H7 (cell line): ENCODE measurements at regions not wholly inside any gene's neighbourhood (a gene's known extent, or its start where the extent isn't known, plus 50 kb on each side); places are given as distances from the start of the nearest gene placed in this dataset.
"Not testable (repeated sequence)": the region's sequence is repeated elsewhere in the genome, so short reads cannot be mapped to it uniquely, and the experiment has no call there.

Experiments used
- DNase-seq: peaks from one replicate; pipeline ENCODE4 v3.0.0; 2012
- H3K27me3 ChIP-seq: 2 replicates; pipeline ENCODE4 v1.6.0; 2011; ENCODE audit warnings: mild to moderate bottlenecking, low read length; ENCODE audit not compliant: control insufficient read depth, insufficient read depth
- H3K36me3 ChIP-seq: replicated peaks from 2 replicates; pipeline ENCODE4 v1.5.1; 2011; ENCODE audit warnings: low read length; ENCODE audit not compliant: control insufficient read depth, insufficient read depth
- H3K4me3 ChIP-seq: 2 replicates; pipeline ENCODE4 v1.5.1; 2011; ENCODE audit warnings: low read depth, mild to moderate bottlenecking, control low read depth, low read length, moderate library complexity; ENCODE audit not compliant: insufficient read depth

DNA sequence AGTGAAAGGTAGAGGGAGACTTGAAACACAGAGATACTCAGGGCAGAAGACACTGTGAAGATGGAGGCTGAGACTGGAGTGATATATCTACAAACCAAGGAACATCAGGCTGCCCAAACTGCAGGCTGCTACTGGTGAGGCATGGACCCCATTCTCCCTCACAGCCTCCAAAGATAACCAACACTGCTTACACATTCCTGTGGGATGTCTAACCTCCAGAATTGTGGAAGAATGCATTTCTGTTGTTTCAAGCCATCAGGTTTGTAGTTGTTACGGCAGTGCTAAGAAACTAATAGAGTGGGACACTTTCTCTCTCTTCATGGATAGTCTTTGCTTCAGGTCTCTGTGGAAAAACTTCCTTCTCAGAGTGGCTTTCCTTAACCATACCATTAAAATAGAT is 182.6 kb upstream of the TMEM106B start:
- no peak for DNase-seq
- H3K27me3 ChIP-seq: no peaks in the 10 kb centered on the region
- H3K36me3 ChIP-seq: no peaks in the 10 kb centered on the region
- no peak overlapping the region for H3K4me3 ChIP-seq

DNA sequence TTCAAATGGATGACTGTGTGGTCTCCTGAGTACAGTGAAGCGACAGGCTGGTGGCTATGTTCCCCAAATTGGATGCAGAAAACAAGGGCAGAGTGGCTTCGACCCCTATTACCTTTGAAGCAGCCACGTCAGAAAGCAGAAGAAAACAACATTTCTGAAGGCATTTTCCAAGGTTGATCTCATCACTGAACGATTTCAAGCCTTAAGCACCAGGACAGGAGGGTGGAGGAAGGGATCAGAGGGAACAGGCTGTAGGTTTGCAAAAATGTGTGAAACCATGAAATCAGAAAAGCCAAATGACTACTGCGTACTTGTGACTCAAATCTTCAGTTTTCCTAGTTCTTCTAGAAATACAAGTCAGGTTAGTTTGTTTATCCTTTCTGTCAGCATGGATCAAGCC is 181.0 kb upstream of the TMEM106B start:
- H3K27me3 ChIP-seq: no peaks in the 10 kb centered on the region
- no peak overlapping the region for H3K4me3 ChIP-seq
- DNase-seq: no peak
- no peaks in the 10 kb centered on the region for H3K36me3 ChIP-seq

DNA sequence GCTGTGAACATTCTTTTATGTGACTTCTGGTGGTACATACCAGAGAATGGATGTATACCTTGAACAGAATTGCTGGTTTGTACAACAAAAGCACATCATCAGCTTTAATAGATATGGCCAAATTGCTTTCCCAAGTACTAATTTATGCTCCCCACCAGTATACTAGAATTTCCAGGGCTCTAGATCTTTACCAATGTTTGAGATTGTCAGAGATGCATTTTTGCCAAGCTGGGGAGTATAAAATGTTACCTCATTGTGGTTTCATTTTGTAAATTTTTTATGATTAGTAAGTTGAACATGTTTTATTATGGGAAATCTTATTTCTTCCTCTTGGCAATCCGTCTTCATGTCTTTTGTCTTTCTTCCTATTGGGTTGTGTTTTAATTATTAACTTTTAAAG is 179.9 kb upstream of the TMEM106B start:
- Histone ChIP-seq H3K4me3 (no peak overlapping the region), H3K27me3 (no peaks in the 10 kb centered on the region), H3K36me3 (no peaks in the 10 kb centered on the region)
- DNase-seq: no peak

DNA sequence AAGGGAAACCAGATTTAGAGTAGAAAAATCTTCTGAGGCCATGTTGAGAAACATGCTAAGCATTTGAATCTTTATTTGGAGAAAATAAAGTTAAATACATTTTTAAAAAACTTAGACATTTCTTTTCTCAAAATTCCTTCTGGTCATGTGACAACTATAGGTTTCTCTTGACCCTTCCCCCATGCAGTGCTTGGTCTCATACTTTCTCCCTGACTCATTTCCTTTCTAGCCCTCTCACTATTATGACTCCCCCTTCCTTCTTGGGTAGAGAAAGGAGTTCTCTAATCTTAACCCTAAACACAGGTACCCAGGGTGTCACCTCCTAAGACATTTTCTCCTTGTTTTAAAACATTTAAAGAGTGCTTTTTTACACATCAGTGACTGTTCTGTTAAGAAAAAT is 179.5 kb upstream of the TMEM106B start:
- Histone ChIP-seq H3K27me3 (no peaks in the 10 kb centered on the region), H3K4me3 (no peak overlapping the region), H3K36me3 (no peaks in the 10 kb centered on the region)
- peak; percentile 5 for DNase-seq

DNA sequence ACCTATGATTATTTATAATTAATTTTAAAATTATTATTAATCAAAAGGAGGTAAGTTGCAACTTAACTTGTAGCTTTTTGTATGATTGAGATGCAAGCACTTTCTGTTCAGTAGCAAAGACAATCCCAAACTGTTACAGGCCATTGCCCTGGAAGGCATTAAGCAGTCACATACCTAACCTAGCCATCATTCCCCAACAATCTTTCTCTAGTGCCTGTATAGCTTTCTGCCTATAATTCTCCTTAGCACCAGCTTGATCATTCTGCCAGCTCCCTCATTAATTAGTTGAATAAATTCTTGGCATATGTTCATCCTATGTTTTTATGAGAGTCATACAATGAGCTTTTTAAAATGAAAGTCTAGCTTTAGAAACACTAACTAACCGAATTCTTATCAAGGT is 178.9 kb upstream of the TMEM106B start:
- DNase-seq: no peak
- no peaks in the 10 kb centered on the region for H3K36me3 ChIP-seq
- no peak overlapping the region for H3K4me3 ChIP-seq
- H3K27me3 ChIP-seq: no peaks in the 10 kb centered on the region

DNA sequence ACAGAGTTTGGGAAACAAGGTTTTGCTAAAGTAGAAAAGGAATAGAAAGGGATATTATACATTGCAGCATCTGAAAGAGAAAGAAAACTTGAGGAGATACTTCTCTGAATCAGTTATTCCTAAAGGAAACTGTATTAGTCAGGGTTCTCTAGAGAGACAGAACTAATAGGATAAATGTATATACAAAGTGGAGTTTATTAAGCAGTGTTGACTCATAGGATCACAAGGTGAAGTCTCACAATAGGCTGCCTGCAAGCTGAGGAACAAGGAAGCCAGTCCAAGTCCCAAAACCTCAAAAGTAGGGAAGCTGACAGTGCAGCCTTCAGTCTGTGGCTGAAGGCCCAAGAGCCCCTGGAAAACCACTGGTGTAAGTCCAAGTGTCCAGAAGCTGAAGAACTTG is 167.6 kb upstream of the TMEM106B start:
- not testable (repeated sequence) for H3K36me3 ChIP-seq, H3K4me3 ChIP-seq, DNase-seq, H3K27me3 ChIP-seq

DNA sequence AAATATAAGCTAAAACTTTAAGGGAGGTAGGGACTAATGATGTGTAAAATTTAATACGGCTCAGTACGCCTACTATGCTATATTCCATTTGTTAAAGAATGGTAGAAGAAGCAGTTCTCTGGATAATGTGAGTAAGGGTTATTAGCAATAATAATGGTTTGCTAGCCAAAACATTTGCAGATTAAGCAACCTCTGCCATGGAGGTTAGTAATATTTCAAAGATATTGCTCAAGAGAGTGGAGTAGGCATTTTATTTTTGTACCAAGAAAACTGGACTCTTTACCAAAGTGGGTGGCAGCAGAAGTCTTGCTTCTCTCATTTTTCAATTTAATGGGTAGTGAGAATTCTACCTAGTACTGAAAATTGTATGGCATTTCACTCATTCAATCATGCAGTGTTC is 158.9 kb upstream of the TMEM106B start:
- H3K36me3 ChIP-seq: no peaks in the 10 kb centered on the region
- DNase-seq: no peak
- H3K4me3 ChIP-seq: no peak overlapping the region
- H3K27me3 ChIP-seq: no peaks in the 10 kb centered on the region

DNA sequence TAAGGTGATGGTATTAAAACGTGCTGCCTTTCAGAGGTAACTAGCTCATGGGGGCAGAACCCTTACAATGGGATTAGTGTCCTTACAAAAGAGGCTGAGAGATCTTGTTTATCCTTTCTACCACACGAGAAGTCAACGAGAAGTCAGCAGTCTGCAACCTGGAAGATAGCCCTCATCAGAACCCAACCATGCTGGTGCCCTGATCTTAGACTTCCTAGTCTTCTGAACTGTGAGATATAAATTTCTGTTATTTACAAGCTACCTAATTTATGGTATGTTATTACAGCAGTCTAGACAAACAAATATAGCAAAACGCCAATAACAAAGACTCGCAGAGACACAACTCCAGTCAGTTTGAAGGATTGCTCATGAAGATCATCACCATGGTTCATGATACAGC is 157.5 kb upstream of the TMEM106B start:
- Histone ChIP-seq H3K36me3 (no peaks in the 10 kb centered on the region), H3K4me3 (no peak overlapping the region), H3K27me3 (no peaks in the 10 kb centered on the region)
- DNase-seq: no peak

DNA sequence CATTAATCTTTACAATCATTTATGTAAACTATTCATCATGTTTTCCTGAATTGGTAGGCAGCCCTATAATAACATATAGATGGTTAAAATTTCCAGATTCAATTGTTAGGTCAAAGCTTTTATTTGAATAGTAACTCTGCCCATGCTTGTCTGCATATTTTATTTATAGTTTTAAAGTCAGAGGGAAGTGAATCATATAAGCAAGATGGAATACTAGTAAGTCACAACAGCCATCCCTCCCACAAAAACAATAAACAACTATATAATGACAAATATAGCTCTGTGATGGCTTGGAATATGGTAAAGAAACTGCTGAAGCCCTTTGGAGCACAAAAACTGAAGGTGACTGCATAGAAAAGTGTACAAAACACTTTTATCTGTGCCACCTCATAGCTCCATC is 156.3 kb upstream of the TMEM106B start:
- DNase-seq: no peak
- no peaks in the 10 kb centered on the region for H3K27me3 ChIP-seq
- no peak overlapping the region for H3K4me3 ChIP-seq
- no peaks in the 10 kb centered on the region for H3K36me3 ChIP-seq

DNA sequence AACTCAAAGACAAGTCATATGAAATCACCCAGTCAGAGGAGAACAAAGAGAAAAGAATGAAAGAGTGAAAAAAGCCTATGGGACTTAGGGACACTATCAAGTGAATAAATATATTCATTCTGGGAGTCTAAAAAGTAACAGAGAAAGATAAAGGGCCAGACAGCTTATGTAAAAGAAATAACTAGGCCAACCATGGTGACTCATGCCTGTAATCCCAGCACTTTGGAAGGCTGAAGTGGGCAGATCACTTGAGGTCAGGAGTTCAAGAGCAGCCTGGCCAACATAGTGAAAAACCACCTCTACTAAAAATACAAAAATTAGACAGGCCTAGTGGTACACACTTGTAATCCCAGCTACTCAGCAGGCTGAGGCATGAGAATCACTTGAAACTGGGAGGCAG is 154.7 kb upstream of the TMEM106B start:
- Histone ChIP-seq H3K27me3 (no peaks in the 10 kb centered on the region), H3K36me3 (no peaks in the 10 kb centered on the region), H3K4me3 (no peak overlapping the region)
- DNase-seq: no peak

DNA sequence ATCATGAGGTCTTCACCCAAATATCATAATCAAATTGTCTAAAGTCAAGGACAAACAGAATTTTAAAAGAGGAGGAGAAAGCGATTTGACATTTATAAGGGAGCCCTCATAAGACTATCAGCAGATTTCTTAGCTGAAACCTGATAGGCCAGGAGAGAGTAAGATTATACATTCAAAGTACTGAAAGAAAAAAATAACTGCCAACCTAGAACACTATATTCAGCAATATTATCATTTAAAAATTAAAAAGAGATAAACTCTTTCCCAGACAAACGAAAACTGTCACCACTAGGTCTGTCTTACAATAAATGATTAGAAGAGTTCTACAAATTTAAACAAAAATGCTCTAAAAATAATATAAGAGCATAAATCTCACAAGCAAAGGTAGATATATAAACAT is 154.1 kb upstream of the TMEM106B start:
- no peak for DNase-seq
- Histone ChIP-seq H3K4me3 (no peak overlapping the region), H3K27me3 (no peaks in the 10 kb centered on the region), H3K36me3 (no peaks in the 10 kb centered on the region)

DNA sequence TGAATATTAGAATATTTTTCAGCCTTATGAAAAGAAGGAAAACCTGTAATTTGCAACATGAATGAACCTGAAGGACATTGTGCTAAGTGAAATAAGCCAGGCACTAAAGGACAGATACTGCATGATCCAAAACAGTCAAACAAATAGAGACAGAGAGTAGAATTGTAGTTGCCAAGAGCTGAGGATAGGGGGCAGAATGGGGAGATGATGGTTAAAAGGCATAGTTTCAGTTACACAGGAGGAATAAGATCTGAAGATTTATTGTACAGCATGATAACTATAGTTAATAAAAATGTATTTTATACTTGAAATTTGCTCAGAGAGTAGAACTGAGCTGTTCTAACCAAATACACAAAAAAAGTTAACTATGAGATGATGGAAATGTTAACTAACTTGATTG is 149.0 kb upstream of the TMEM106B start:
- H3K4me3 ChIP-seq: no peak overlapping the region
- no peaks in the 10 kb centered on the region for H3K27me3 ChIP-seq
- no peak for DNase-seq
- no peaks in the 10 kb centered on the region for H3K36me3 ChIP-seq

DNA sequence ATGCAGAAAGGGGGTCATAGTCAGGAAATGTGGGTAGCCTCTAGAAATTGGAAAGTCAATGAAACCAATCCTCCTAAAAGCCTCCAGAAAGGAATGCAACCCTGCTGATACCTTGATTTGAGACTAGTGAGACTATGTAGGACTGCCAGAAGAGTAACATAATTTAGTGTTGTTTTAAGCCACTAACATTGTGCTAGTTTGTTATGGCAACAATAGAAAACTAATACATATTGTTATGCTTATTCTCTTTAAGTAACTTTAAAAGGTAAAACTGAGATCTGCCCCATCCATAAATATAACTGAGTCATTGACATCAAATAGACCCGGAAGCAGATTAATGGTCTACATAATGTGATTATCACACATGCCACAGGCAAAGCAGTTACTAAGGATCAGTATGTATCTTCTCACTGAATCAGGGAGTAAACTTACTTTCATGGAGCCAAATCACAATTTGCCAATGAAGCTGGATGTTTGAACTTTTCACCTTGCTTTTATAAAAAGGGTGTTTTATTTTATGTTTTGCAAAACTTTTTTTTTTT is 146.4 kb upstream of the TMEM106B start:
- no peak for DNase-seq
- H3K4me3 ChIP-seq: no peak overlapping the region
- no peaks in the 10 kb centered on the region for H3K36me3 ChIP-seq
- no peaks in the 10 kb centered on the region for H3K27me3 ChIP-seq

DNA sequence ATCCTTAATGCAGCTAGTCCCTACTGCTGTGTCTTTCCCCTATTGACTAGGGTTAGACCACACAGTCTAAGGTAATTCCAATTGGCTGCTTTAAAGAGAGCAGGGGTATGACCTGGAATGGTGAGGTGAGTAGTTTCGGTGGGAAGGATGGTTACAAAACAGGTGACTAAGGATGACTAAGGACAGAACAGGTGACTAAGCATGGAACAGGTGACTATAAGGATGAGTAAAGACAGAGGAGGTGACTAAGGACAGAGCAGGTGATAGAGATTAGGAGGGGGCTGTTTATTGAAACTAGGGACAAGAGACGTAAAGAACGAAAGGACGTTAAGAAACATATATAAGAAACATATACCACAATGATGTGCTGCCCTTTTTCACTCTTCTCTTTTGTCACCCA is 145.1 kb upstream of the TMEM106B start:
- no peaks in the 10 kb centered on the region for H3K36me3 ChIP-seq
- H3K4me3 ChIP-seq: no peak overlapping the region
- no peak for DNase-seq
- H3K27me3 ChIP-seq: no peaks in the 10 kb centered on the region

DNA sequence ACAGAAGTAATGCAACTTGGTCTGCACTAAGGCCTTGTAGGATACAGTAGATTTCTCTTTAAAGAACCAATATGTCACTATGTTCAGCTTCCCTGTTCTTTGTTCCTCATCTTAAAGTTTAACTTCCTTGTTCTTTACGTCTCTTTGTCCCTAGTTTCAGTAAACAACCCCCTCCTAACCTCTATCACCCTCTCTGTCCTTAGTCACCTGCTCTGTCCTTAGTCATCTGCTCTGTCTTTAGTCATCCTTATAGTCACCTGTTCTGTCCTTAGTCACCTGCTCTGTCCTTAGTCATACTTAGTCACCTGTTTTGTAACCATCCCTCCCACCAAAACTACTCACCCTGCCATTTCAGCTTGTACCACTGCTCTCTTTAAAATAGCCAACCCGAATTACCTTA is 144.6 kb upstream of the TMEM106B start:
- H3K4me3 ChIP-seq: no peak overlapping the region
- DNase-seq: no peak
- no peaks in the 10 kb centered on the region for H3K36me3 ChIP-seq
- no peaks in the 10 kb centered on the region for H3K27me3 ChIP-seq

DNA sequence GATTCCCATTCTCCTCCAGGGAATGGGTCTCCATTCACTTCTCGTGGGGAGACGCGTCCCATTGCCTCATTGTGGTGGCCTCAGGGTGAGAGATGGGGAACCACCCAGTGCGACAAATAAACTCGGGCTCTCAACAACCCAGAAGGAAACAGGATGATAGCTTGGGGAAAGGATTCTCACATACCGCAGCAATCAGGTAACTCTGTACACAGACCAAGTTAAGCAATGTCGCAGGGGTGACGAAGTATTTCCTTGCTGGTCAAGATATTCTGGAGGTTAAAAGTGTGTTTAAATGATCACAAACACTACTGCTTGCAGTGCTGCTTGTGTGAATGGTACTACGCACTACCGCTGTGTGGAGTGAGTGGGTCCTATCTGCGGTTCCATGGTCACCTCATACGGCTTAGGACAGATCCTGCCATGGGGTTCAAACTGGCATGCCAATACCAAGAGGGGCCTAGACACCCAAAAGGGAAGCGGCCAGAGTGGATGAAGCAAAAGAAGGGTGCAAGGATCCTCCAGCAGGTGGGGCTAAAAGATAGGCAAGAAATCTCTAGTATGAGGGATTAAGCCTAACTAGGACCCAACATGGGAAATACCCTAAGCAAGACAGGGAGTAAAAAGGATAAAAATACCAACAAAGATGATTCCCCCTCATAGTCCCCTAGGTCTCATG is 143.8 kb upstream of the TMEM106B start:
- Histone ChIP-seq H3K4me3 (no peak overlapping the region), H3K36me3 (no peaks in the 10 kb centered on the region), H3K27me3 (no peaks in the 10 kb centered on the region)
- peak; percentile 28 for DNase-seq
